HL-60/S4 treated with phorbol 12-myristate 13-acetate at 8.2 ng/mL for 4 days and 3 days (cell line): ENCODE measurements at regions not wholly inside any gene's neighbourhood (a gene's known extent, or its start where the extent isn't known, plus 50 kb on each side); places are given as distances from the start of the nearest gene placed in this dataset.
"Not testable (repeated sequence)": the region's sequence is repeated elsewhere in the genome, so short reads cannot be mapped to it uniquely, and the experiment has no call there.

Experiments used
- in situ Hi-C: fragments of 300-500 bp; cut with MboI; formaldehyde crosslinking; loops from 2 replicates; pipeline ENCODE4 v1.15.0; 2022; ENCODE audit warnings: low sequenced_read_pairs

DNA sequence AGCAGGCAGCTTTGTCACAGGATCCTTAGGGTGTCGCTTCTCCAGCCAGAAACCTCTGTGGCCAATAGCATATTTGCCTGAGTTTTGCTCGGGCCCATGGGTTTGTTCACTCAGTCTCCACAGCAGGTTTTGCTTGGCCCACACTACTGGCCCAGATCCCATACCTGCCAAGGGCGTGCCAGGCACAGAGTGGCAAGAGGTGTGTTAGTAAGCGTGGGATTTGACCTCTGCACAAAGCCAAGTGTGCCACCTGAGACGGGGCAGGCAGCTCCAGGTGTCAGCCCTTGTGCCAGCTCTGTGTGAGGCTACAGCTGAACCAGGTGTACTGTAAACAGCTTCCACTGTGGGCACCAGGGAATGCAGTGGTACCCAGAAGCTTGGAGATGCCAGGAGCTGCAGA is 2003.0 kb downstream of the C4orf33 start:
- in situ Hi-C loops: no loop called here

DNA sequence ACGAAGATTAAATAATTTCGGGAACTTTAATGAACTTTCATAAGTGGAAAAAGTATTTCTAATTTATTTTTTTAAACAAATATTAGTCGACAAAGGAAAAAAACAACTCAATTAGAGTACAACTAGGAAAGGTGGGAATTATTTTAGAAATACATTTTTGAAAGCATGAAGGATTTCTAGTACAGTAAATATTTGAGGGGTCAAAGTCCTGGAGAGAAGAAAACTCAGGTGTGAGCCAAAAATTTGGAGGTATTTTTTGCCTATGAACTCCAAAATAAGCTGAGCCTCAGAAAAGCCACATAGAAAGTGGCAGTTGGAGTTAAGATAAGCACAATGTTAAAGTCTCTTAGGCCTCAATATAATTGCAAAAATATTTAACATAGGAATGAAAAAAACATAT is 2017.3 kb downstream of the C4orf33 start:
- in situ Hi-C loops: no loop called here

DNA sequence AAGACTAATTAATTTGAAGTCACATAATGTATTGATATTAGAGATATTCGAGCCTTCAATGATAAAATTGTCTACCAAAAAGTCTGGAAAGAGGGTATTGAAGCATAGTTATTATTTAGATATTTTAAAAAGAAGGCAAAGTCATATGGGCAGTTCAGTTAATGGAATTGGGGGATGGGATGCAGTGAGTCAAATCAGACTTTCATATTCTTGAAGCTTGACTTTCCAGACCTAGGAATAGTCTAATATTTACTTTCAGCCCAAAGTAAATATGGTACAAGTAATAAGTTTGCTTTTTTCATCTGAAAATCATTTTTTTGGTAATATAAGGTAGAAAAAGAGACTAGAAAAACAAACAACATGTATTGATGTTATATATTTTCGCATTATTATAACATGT is 2017.8 kb downstream of the C4orf33 start:
- in situ Hi-C loops: no loop called here

DNA sequence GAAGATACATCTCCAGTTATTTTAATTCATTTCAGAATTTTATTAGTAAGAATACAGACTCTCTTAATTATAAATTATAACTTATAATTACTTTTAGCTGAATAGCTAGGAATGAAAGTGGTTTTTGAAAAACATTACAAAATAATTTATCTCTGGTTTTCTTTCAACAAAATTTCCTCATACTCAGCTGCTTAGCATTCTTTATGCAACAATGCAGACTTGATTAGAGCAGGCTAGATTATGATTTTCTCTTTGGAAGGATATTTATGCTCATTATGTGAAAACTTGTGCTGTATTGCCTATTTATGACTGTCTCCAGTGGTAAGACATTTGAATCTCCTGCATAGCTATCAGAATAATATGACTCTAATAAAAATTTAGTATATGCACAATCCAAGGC is 2023.7 kb downstream of the C4orf33 start:
- in situ Hi-C loops: no loop called here

DNA sequence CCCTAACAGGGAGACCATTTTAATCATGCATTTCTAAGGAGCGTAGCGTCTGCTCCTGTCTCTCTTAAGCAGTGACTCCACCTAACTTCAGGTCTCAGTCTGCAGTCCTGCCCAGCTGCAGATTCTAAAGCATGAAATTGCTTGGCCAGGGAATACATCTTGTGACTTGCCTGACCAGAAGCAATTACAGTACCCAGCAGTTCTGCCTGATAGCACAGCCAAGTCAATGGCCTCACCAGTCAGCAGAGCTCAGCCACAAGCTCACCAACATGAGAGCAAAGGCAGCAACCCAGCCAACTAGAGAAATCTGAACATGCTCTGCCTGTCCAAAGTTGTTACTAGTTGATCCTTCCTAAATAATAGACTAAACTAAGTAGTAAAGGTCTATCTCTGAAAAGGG is 2011.9 kb upstream of the PCDH10 start:
- in situ Hi-C loops: no loop called here

DNA sequence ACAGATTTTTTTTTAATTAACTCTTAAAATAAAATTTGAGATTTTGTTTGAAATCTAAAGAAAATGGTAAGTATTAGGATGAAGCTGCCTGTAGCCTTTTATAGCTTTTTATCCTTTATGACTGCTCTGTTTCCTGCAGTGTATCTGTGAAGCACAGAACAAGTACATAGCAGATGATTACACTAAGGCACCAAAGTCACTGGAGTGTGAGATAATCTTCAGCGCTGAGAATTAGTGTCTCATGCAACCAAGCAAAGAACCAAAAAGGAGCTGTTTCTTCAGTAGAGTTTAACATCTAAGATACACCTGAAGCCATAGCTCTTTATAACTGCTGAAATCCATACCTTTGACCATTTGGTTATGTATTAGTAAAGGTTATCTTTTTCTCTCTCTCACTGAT is 1989.8 kb upstream of the PCDH10 start:
- in situ Hi-C loops: no loop called here

DNA sequence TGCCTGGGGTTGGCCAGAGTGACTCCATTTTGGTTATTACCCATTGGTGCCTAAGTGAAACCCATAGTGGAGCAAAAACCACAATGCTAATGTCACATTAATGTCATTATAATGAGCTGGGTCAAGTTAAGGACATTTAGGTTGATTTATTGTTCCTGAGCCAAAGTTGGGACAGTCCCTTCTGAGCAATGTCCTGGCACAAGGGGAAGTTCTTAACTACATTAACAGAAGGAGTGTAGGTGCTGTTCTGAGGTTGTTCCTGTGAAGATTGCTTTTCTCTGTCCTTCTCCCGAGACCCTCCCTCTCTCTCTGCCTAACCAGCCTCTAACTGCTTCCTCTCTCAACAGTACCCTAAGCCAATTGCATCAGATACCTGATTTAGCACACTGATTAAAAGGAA is 1956.8 kb upstream of the PCDH10 start:
- in situ Hi-C loops: no loop called here

DNA sequence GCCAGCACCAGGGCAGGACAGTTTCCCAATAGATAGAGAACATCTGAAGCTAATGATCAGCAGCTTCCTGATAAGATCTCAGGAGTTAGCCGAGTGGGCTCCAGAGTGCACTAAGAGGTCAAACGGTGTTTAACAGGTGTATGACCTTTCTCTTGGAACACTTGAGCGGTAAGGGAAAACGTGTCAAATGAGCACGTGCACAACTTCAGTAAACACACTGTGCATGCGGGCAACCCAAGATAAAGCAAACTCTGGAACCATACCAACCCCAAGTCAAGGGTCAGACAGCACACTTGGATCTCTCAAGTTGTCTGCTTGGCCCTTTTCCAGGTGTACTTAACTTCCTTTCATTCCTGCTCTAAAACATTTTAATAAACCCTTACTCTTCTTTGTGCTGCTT is 1941.5 kb upstream of the PCDH10 start:
- in situ Hi-C loops: no loop called here

DNA sequence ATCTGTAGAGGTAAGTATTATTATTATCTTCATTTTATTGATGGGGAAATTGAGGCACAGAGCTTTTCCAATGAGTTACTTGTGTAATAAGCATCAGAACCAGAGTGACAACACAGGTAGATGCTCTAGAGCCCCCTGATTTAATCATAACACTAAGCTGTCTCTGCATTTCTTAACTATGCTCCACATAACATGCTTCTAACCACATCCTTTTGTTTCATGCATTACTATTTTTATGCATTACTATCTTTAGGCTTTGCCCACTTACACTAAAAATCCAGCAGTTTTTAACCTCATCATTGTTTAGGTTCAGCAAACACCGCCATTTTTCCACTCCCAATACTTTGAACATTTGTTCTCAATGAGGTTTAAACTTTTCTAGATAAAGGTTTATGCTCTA is 1900.8 kb upstream of the PCDH10 start:
- in situ Hi-C loops: no loop called here

DNA sequence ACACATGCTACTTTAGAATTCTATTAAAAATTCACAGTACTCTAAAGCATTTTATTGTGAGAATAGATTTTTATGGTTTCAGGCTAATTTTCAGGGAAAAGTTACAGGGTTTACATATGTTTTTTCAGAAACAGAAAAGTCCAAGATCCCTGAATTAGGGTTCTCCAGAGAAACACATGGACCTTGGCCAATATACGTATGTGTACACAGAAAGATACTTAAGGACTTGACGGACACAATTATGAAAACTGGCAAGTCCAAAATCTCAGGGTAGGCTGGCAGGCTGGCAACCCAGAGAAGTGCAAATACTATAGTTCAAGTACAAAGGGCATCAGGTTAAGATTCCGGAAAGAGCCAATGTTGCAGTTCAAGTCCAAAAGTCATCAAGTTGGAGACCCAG is 1897.8 kb upstream of the PCDH10 start:
- in situ Hi-C loops: no loop called here

DNA sequence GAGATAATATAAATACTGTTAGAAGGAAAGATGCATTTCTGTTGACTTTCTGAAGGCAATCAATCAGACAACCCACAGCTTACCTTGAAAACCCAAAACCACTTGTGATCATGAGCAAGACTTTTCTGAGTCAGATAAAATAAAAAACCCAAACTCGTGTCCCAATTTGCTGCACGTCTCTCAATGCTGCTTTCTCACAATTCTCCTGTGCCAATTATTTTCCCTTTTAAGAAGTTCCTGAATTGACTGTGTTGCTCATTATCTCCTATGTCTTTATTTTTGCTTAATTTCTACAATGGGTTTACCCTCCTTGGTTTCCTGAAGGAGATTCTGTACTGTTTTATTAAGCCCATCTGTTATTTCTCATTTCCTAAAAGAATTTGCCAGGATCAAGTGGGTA is 1891.9 kb upstream of the PCDH10 start:
- in situ Hi-C loops: no loop called here

DNA sequence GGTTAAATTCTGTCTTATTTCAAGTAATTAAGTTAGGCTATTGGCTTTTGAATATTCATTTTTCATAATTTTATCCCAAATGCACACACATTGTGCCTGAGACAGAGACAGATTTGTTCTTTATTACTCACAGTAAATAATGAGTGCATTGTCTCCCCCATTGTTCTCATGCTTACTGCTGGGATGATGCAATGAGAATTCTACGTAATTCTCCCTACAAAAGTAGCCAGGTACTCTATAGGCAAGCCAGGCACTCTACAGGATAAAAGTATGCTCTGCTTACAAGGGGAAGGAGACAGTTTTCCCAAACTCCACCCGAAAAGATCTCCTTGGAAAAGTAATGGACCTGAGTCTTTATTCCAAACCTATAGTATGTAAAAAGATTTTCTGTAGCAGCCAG is 1890.7 kb upstream of the PCDH10 start:
- in situ Hi-C loops: no loop called here

DNA sequence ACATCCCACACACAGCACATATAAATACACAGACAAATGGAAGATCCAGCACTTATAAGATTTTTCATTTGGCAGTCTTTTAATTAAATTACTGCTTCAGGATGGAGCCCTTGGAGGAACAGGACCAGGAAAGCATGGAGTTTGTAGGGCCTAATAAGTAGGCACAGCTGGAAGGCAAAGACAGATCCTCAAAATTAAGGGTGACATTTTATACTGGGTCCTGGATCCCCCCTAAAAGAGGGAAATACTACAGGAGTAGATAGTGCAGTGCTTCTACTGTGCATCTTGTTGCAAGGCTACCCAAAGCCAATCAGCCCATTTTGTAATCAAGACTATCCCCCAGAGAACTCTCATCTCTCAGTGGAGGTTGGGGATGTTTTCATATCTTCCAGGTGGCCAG is 1860.7 kb upstream of the PCDH10 start:
- in situ Hi-C loops: no loop called here

DNA sequence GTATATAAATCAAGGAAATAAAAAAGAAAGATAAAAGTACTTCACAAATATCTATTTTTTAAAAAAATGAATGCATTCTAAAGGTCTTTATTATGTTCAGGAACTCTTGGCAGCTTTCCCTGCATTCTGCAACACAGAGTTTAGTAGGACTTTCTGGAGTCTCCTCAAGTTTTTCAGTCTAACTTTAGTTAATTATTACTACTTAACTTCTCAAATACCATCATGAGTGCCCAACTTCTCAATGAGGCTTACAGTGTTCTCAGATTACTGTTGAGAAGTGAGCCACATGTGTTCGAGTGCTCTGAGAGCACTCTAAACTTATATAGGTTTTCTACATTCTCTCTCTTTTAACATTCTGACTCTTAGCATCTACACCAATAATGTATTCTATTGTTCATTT is 1852.9 kb upstream of the PCDH10 start:
- in situ Hi-C loops: no loop called here

DNA sequence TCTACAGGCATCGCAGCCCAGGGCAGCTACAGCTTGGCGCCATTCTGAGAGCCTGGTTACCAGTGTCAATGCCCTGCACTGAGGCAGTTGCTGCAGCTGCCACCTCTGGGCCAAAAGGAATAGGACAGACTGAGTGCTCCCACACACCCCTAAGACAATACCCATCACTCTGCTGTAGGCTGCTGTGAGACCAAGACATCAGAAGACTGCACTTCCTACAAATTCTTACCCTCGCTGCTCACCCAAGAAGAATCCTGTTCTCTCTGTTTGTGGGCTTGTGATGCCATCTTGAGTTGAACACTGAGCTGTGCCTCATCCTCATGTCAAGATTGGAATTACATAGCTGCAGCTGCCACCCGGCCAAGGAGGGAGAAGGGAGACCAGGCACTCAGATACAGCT is 1847.0 kb upstream of the PCDH10 start:
- in situ Hi-C loops: no loop called here

DNA sequence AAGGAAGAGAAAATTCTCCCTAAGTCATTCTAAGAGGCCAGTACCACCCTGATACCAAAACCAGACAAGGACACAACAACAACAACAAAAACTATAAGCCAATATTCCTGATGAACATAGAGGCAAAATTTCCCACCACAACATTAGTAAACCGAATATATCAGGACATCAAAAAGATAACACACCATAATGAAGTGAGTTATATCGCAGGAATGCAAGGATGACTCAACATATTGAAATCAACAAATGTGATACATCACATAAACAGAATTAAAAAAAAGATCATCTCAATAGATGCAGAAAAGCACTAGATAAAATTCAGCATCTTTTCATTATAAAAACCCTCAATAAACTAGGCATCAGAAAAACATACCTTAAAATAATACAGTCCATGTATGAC is 1844.4 kb upstream of the PCDH10 start:
- in situ Hi-C loops: no loop called here

DNA sequence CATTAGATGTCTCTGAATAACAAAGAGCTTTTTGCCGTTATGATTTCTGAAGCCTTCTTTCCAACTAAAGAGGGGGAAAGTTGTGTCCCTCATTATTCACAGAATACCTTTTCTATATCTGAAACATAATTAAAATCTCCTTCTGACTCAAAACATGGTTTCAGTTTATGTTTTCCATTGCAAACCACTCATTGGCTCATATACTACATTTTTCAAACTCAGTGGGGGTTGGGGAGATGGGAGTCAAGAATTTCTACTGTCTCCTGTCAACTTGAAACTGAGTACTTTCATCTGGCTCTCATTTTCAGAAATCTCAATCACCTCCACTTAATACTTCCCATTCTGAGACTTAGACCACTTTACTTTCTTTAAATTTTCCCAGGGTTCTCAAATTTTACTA is 1839.5 kb upstream of the PCDH10 start:
- in situ Hi-C loops: no loop called here

DNA sequence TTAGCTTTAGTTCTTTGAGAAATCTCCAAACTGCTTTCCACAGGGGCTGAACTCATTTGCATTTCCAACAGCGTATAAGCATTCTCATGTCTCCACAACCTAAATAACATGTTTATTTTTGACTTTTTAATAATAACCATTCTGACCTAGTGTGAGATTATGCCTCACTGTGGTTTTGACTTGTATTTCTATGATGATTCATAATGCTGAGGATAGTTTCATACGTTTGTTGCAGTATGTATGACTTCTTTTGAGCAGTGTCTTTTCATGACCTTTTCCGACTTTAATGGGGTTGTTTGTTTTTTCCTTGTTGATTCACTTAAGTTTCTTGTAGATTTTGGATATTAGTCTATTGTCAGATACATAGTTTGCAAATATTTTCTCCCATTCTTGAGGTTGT is 1833.0 kb upstream of the PCDH10 start:
- in situ Hi-C loops: no loop called here

DNA sequence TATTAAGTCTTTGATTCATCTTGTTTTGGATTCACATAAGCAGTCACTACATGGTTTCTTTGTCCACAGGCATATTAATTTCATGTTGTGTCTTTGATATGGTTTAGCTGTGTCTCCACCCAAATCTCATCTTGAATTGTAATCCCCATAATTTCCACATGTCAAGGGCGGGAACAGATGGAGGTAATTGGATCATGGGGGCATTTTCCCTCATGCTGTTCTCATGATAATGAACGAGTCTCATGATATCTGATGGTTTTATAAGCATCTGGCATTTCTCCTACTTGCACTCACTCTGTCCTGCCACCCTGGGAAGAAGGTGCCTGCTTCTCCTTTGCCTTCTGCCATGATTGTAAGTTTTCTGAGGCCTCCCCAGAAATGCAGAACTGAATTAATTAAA is 1811.2 kb upstream of the PCDH10 start:
- in situ Hi-C loops: no loop called here

DNA sequence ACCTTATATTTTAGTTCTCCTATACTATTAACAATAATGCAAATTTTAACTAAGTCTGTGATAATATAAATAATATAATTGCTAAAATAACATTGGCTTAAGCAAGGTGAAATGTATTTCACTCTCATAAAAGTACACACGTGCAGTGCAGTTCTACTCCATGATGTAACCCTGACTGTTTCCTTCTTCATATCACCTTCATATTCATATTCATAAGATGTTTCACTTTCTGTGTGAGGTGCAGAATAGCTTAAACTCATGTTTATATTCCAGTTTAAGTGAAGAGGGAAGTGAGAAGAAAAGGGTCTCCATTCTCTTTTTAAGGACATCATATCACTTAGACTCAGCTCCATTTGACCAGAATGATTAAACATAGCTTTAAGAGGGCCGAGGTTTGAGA is 1810.0 kb upstream of the PCDH10 start:
- in situ Hi-C loops: no loop called here

DNA sequence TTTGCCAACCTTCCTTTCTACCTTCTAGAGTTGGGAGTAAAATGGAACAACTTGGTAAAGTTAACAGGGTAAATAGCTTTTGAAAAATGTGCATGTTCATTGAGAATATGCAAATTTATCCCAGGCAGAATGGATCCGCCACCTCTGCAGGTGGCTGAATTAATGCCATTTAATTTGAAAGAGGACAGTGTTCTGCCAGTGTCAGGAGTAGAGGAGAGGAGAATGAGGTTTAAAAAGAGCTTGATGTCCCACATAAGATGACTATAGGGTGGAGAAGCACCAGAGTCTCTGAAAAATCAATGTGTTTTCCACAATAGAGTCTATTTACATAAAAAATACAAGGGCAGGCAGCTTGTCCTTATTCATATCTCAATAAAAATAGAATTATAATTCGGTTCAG is 1804.3 kb upstream of the PCDH10 start:
- in situ Hi-C loops: no loop called here

DNA sequence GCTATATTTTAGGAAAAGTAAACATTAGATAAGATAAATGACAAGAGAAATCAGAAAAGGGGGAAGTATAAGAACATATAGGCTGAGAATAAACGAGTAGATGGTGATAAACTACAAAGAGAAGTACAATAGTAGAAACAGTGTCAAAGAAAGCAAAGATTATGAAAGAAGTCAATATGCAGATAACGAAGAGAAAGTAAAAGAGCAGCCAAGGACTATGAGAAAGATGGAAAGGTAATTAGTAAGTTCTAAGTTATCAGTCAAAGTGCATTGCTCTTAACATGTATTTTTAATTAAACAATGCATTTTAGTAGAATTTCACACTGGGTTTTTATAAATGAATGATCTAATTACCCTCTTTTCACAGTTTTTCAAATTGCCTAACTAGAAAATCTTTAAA is 1801.3 kb upstream of the PCDH10 start:
- in situ Hi-C loops: no loop called here

DNA sequence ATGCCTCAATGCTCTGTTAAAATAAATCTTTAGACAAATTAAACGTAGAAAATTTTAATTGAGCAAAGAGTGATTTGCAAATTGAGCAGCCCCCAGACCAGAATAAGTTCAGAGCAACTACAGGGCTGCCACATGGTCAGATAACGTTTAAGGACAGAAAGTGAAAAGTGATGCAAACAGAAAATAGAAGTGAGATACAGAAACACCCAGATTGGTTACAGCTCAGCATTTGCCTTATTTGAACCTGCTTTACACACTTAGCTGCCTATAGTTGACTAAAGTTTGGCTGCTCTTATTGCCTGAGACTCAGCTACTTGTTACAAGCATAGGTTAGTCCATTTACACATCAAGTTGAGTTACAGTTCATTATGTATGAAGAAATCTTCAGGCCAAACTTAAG is 1800.8 kb upstream of the PCDH10 start:
- in situ Hi-C loops: no loop called here

DNA sequence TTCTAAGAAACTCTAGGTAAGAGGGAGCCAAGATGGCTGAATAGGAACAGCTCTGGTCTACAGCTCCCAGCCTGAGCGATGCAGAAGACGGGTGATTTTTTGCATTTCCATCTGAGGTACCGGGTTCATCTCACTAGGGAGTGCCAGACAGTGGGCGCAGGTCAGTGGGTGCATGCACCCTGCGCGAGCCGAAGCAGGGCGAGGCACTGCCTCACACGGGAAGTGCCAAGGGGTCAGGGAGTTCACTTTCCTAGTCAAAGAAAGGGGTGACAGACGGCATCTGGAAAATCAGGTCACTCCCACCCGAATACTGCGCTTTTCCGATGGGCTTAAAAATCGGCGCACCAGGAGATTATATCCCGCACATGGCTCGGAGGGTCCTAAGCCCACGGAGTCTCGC is 1796.7 kb upstream of the PCDH10 start:
- in situ Hi-C loops: not testable (repeated sequence)
